ENCODE measurements at regions not wholly inside any gene's neighbourhood (a gene's known extent, or its start where the extent isn't known, plus 50 kb on each side); places are given as distances from the start of the nearest gene placed in this dataset.

DNA sequence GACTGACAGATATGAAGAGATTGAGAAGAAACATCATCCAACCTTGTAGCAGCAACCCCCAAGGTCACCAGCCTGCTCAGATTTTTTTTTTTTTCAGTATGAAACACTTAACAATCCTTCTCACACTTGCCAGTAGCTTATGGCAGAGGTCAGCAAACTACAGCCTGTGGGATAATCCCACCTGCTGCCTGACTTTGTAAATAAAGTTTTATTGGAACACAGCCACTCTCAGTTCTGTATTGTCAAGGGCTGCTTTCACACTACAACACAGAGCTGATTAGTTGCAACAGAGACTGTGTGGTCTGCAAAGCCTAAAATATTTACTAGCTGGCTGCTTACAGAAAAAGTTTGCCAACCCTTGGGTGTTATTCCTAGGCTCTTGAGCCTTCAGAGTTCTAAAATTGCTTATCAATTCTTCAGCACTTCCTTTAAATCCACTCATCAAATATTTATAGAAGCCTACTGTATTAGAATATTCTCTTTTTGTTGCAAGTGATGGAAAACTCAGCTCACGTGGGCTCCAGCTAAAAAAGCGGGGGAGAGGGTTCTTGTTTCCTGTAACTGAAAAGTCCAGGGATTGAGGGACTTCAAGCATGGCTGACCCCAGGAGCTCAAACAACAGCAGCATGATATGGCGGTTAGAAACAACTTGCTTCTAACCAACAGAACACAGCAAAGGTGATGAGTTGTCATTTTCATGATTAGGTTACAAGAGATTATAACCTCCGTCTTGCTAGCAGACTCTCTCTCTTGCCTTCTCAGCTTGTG lies 246.1 kb downstream of the SHQ1 start:
- no peak for DNase-seq (ENCODE audit: extremely low spot score, unreplicated experiment)
- no peaks in the 10 kb centered on the region for H3K36me3 Mint-ChIP-seq (ENCODE audit: unreplicated experiment)
- TF ChIP-seq CTCF (IDR thresholded peaks at IDR 0.05) = no peak
- H3K4me3 Mint-ChIP-seq (ENCODE audit: unreplicated experiment) = no peak overlapping the region
- H3K27ac Mint-ChIP-seq (ENCODE audit: unreplicated experiment) = no peak overlapping the region
- peaks cover 47% of the 10 kb centered on the region for H3K27me3 Mint-ChIP-seq (ENCODE audit: unreplicated experiment)
- no peaks in the 10 kb centered on the region for H3K9me3 Mint-ChIP-seq (ENCODE audit: unreplicated experiment)
- H3K4me1 Mint-ChIP-seq (ENCODE audit: unreplicated experiment) = peaks cover 10% of the 10 kb centered on the region

DNA sequence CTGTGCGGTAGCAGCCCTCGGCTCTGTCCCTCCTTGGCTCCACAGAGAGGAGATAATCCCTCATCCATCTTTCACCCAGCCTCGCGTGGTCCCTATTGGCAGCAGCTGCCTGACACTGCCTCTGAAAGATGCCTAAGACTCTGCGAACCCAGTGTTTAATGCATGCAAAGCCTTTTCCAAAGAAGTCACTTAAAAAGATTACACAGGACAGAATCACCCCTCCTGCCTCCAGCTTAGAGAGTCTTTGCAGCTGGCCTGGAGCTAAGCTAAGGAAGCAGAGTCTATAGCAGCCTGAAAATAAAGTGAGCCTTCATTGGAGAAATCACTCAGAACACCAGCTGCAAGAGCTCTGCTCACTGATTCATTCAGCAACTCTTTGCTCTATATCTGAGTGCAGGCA lies 247.2 kb downstream of the SHQ1 start:
- no peak overlapping the region for H3K27ac Mint-ChIP-seq (ENCODE audit: unreplicated experiment)
- peaks cover 47% of the 10 kb centered on the region for H3K27me3 Mint-ChIP-seq (ENCODE audit: unreplicated experiment)
- H3K9me3 Mint-ChIP-seq (ENCODE audit: unreplicated experiment) = no peaks in the 10 kb centered on the region
- TF ChIP-seq CTCF (IDR thresholded peaks at IDR 0.05) = no peak
- H3K36me3 Mint-ChIP-seq (ENCODE audit: unreplicated experiment) = no peaks in the 10 kb centered on the region
- H3K4me1 Mint-ChIP-seq (ENCODE audit: unreplicated experiment) = peaks cover 17% of the 10 kb centered on the region
- DNase-seq (ENCODE audit: extremely low spot score, unreplicated experiment) = no peak
- no peak overlapping the region for H3K4me3 Mint-ChIP-seq (ENCODE audit: unreplicated experiment)

GRCh38 chr3:72597756-72598195 lies 250.5 kb downstream of the SHQ1 start:
- TF ChIP-seq CTCF (IDR thresholded peaks at IDR 0.05) = no peak
- no peak for DNase-seq (ENCODE audit: extremely low spot score, unreplicated experiment)
- Mint-ChIP-seq H3K4me1 (ENCODE audit: unreplicated experiment) (peaks cover 21% of the 10 kb centered on the region), H3K36me3 (ENCODE audit: unreplicated experiment) (no peaks in the 10 kb centered on the region), H3K27me3 (ENCODE audit: unreplicated experiment) (peaks cover 31% of the 10 kb centered on the region), H3K9me3 (ENCODE audit: unreplicated experiment) (no peaks in the 10 kb centered on the region), H3K4me3 (ENCODE audit: unreplicated experiment) (no peak overlapping the region), H3K27ac (ENCODE audit: unreplicated experiment) (no peak overlapping the region)

- peaks cover 31% of the 10 kb centered on the region for H3K27me3 Mint-ChIP-seq (ENCODE audit: unreplicated experiment)
- H3K27ac Mint-ChIP-seq (ENCODE audit: unreplicated experiment) = no peak overlapping the region
- no peaks in the 10 kb centered on the region for H3K9me3 Mint-ChIP-seq (ENCODE audit: unreplicated experiment)
- H3K36me3 Mint-ChIP-seq (ENCODE audit: unreplicated experiment) = no peaks in the 10 kb centered on the region
- no peak overlapping the region for H3K4me3 Mint-ChIP-seq (ENCODE audit: unreplicated experiment)
- no peak for DNase-seq (ENCODE audit: extremely low spot score, unreplicated experiment)
- TF ChIP-seq CTCF (IDR thresholded peaks at IDR 0.05) = no peak
- peaks cover 25% of the 10 kb centered on the region for H3K4me1 Mint-ChIP-seq (ENCODE audit: unreplicated experiment)
These were observed 251.2 kb downstream of the SHQ1 start for GRCh38 chr3:72597043-72597442.

DNA sequence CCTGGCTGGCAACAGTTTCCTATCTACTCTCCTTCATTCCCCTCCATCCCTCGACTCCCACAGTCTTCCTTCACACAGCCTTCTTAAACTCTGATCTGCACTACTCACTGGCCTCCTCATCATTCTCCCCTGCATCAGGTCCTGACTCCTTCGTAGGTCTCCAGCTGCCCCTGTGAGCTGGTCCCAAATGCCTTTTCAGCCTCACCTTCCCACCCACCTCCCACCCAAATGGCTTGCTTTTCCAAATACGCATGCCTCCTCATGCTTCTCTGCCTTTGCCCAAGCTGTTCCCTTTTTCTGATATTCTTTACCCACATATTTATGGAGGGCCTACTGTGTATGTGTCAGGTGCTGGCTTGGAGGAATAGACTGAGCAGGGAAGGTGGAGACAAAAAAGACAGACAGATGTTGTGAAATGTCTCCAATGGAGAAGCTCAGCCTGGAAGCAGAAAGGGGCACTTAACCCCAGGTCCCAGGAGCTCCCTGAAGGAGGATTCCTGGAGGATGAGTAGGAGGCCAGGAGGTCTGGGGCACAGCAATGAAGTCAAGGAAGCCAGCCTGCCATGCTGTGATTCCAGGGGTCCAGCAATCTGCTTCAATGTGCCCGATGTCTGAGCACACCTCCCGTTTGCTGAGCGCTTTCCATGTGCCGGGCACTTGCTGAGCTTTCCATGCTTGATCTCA lies 252.2 kb downstream of the SHQ1 start:
- no peak for DNase-seq (ENCODE audit: extremely low spot score, unreplicated experiment)
- Mint-ChIP-seq H3K36me3 (ENCODE audit: unreplicated experiment) (no peaks in the 10 kb centered on the region), H3K4me3 (ENCODE audit: unreplicated experiment) (no peak overlapping the region), H3K4me1 (ENCODE audit: unreplicated experiment) (peaks cover 35% of the 10 kb centered on the region), H3K27me3 (ENCODE audit: unreplicated experiment) (peaks cover 22% of the 10 kb centered on the region), H3K9me3 (ENCODE audit: unreplicated experiment) (no peaks in the 10 kb centered on the region), H3K27ac (ENCODE audit: unreplicated experiment) (no peak overlapping the region)
- no peak for TF ChIP-seq CTCF (IDR thresholded peaks at IDR 0.05)

All from osteocyte (in vitro differentiated cells).